Tibial nerve (tissue), 4 donors: ENCODE measurements at regions not wholly inside any gene's neighbourhood (a gene's known extent, or its start where the extent isn't known, plus 50 kb on each side); places are given as distances from the start of the nearest gene placed in this dataset.

ENCODE experiments used
- EP300 ChIP-seq, 2 donors: sonication (generic); formaldehyde crosslinking; IDR thresholded peaks; one replicate each; pipeline ENCODE4 v1.6.1; 2017; ENCODE audit warnings: antibody characterized with exemption in 2 of 2, mild to moderate bottlenecking in 1 of 2
- POLR2A ChIP-seq, 2 donors: fragments of 450-650 bp; IDR thresholded peaks; one replicate each; pipeline ENCODE4 v1.6.1; 2017; ENCODE audit warnings: antibody characterized with exemption in 2 of 2, mild to moderate bottlenecking in 2 of 2, moderate library complexity in 2 of 2
- TF ChIP-seq, protein P1 (sequence below), 5 experiments: fragments of 200-600 bp in 3 of 5; fragments of 450-650 bp in 2 of 5; sonication (generic) in 3 of 5; IDR thresholded peaks; one replicate each; pipeline ENCODE4 v1.5.1; 2016 to 2019; ENCODE audit warnings: antibody characterized with exemption in 5 of 5, mild to moderate bottlenecking in 3 of 5, moderate library complexity in 2 of 5

DNA sequence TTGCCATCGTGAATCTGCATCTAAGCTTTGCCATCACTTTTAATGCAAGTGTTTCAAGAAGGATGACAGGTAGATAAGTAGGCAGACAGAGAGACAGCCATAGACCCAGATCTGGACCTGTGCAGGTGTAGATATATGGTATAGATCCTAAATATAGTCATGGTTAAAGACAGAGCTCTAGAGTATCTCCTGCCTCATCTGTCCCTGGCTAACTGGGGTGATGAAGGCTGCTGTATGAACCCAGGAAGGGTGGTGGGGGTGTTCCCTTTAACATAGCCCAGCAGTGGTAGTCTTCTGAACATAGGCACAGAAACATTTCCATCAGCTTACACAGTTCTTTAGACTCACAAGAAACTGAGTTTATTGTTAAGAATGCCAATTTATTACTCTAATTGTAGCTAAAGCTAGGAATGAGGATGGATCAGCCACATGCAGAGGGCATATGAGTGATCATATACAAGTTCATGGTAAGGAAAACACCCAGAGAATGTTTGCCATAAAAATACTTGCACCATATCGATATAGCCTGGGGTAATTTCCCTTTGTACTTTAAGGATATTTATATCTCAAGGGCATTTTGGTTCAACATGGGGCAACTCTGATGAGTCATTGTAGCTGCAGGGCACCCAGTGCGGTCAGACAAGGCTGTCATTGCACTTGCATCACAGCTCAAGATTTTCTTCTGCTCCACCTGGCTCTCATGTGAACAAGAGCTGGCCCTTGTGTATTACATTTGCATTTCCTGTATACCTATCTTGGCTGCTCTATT is 587.2 kb downstream of the EPM2A start:
- TF ChIP-seq, protein P1, sequence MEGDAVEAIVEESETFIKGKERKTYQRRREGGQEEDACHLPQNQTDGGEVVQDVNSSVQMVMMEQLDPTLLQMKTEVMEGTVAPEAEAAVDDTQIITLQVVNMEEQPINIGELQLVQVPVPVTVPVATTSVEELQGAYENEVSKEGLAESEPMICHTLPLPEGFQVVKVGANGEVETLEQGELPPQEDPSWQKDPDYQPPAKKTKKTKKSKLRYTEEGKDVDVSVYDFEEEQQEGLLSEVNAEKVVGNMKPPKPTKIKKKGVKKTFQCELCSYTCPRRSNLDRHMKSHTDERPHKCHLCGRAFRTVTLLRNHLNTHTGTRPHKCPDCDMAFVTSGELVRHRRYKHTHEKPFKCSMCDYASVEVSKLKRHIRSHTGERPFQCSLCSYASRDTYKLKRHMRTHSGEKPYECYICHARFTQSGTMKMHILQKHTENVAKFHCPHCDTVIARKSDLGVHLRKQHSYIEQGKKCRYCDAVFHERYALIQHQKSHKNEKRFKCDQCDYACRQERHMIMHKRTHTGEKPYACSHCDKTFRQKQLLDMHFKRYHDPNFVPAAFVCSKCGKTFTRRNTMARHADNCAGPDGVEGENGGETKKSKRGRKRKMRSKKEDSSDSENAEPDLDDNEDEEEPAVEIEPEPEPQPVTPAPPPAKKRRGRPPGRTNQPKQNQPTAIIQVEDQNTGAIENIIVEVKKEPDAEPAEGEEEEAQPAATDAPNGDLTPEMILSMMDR (IDR thresholded peaks at IDR 0.05): no peak
- TF ChIP-seq EP300 (IDR thresholded peaks at IDR 0.05) (no peak), POLR2A (IDR thresholded peaks at IDR 0.05) (no peak)
